ENCODE measurements at regions not wholly inside any gene's neighbourhood (a gene's known extent, or its start where the extent isn't known, plus 50 kb on each side); places are given as distances from the start of the nearest gene placed in this dataset.
A peak's percentile ranks its signal among the peaks of the same experiment; 100 is the strongest.

GRCh38 chr7:26029911-26030310, 122.1 kb upstream of the NFE2L3 start:
- no peak for DNase-seq

GRCh38 chr7:26034391-26034790, 117.6 kb upstream of the NFE2L3 start:
- DNase-seq = no peak

- no peak for DNase-seq
These were observed 116.4 kb upstream of the NFE2L3 start for GRCh38 chr7:26035552-26035951.

GRCh38 chr7:26036092-26036491, 115.9 kb upstream of the NFE2L3 start:
- DNase-seq = no peak

DNA sequence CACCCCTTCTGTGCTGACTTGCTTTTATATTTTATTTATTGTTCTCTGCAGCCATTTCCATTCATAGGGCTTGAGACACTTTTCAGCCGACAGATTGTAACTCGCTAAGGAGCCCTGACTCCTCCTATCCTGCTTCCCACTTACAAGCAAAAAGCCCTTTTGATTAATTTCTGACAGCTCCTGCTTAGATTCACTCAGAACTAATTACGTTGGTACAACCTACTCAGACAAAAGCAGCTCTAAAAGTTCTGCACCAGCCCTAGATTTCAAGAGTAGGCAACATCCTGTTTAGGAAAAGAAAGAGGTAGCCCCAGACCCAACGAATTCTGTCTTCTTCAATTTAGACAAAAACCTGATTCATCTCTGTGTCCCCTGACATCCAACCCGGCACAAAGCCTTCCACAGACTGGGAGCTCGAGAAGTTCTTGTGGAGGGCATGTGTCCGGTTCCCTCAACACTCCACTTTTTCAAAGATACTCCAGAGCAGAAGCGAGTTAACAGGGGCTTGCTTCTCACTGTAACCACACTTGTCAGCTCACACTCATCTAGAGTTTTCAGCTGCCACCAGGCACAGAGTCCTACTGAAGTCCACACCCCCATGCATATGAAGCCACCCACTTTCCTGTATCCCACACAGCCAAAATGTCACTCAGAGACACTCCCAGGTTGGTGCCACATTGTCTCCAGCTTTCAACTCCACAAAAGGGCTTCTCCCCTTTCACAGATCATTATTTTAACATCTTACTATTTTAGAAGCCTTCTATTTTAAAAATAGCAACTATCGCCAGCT, 113.6 kb upstream of the NFE2L3 start:
- DNase-seq = no peak

DNA sequence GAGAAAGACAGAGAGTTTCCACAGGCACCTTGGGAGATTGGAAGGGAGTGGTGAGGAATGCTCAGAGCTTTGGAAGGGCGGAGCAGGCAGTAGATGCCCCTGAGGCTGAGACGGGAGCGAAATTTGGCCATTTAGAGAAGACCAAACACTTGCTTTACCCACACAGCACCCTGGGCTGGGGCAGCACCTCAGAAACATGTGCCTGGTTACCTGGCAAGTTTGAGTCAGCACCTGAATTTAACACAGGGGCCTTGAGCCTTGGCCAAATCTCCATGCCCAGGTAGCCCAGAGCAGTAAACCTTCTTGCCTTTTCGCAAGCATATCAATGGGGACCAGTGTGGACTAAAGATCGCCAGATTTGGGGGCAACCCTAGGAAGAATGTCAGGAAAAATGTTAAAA, 111.9 kb upstream of the NFE2L3 start:
- no peak for DNase-seq

DNA sequence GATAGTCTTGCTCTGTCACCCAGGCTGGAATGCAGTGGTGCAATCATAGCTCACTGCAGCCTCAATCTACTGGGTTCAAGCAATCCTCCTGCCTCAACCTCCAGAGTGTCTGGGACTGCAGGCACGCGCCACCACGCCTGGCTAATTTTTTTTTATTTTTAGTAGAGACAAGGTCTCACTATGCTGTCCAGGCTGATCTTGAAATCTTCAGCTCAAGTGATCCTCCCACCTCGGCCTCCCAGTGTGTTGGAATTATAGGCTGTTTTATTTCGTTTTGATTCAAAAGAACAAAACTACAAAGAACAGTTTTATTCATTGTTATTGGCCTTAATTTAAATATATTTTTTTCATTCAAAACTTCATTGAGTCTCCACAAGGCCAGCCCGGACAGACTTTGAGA, 109.8 kb upstream of the NFE2L3 start:
- DNase-seq = no peak

GRCh38 chr7:26043801-26044200, 108.2 kb upstream of the NFE2L3 start:
- DNase-seq = no peak

GRCh38 chr7:26044320-26044719, 107.7 kb upstream of the NFE2L3 start:
- no peak for DNase-seq

DNA sequence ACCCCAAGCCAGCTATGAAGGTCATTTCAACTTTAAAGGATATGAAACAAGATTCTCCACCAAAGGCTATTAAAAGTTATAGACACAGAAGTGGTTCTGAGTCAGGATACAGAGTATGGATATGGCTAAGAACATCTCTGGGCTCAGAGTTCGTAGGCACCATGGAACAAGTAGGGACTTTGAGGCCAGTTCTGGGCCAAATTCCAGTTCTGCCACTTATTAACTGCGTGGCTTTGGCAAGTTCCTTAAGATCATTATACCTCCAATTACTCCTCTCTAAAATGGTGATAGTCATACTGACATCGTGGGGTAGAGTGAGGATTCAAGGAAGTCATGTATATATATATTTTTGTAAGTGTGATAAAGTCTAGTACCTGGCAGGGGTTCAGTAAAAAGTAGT, 105.8 kb upstream of the NFE2L3 start:
- DNase-seq = no peak

DNA sequence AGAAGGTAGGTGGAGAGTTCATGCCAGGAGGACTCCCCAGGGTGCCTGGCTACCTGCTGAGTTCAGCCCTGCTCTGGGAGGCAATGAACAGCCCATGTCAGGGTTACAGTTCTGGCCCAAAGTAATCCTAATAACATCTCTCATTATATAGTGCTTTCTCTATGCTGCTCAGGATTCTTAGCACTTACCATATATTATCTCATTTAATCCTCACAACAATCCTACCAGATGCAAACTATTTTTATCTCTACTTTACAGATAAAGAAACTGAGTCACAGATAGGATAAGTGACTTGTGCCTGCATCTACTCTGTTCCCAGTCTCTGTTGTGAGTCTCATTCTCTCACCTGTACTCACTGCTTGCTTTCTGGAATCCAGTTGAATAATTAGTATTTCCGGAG, 105.1 kb upstream of the NFE2L3 start:
- no peak for DNase-seq

DNA sequence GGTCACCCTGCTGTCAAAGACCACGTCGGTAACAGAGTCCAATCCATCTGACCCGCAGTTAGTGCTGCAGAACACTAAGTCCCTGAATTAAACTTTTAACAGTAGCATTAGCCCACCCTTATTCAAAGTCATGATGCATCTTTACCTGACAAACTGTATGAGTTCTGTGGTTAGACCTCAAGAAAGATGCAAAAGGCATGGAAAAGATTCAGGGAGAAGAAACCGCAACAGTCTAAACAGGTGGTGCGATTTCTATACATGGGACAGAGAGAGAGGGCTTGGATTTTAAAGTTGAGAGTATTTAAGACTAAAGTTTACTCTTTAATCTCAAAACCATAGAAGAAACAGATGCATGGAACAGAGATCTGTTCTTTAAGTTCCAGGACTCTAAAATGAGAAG, 103.3 kb upstream of the NFE2L3 start:
- no peak for DNase-seq

DNA sequence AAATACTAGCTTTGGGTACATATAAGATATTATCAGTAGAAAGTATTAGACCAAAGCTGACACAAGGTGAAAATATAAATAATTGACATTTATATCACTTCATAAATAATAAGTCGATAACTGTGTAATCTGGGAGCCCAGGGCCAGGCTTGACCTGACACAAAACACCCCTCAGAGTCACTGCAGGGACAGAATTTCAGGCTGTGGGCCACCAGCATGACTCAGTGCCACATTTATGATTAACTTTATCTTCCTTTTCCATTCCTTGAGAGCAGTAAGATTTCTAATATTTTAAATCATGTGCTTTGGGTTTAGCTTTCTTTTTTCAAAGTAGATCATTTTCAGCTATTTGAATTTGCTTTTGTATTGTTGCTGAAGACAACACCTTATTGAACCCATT, 102.9 kb upstream of the NFE2L3 start:
- no peak for DNase-seq

GRCh38 chr7:26051021-26051420, 101.0 kb upstream of the NFE2L3 start:
- DNase-seq = no peak

GRCh38 chr7:26052706-26053105, 99.3 kb upstream of the NFE2L3 start:
- DNase-seq = no peak

GRCh38 chr7:26054386-26054785, 97.6 kb upstream of the NFE2L3 start:
- no peak for DNase-seq

DNA sequence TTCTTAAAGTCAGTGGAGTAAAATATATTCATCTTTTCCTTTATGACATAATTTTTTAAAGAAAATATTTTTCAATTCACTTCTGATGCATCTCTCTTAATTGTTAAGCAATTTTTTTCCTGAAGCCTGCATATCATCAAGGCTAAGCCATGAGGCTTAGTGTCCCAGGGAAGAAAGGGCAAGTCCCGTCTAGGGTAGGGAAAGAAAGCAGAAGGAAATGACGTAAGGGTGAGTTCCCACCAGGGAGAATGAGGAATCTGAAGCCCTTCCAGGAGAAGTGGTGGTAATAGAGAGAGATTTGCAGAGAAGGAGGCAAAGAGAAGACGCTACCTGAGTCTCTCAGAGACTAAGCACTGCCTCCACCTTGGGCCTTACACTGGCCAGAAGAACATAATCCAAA, 96.8 kb upstream of the NFE2L3 start:
- no peak for DNase-seq

DNA sequence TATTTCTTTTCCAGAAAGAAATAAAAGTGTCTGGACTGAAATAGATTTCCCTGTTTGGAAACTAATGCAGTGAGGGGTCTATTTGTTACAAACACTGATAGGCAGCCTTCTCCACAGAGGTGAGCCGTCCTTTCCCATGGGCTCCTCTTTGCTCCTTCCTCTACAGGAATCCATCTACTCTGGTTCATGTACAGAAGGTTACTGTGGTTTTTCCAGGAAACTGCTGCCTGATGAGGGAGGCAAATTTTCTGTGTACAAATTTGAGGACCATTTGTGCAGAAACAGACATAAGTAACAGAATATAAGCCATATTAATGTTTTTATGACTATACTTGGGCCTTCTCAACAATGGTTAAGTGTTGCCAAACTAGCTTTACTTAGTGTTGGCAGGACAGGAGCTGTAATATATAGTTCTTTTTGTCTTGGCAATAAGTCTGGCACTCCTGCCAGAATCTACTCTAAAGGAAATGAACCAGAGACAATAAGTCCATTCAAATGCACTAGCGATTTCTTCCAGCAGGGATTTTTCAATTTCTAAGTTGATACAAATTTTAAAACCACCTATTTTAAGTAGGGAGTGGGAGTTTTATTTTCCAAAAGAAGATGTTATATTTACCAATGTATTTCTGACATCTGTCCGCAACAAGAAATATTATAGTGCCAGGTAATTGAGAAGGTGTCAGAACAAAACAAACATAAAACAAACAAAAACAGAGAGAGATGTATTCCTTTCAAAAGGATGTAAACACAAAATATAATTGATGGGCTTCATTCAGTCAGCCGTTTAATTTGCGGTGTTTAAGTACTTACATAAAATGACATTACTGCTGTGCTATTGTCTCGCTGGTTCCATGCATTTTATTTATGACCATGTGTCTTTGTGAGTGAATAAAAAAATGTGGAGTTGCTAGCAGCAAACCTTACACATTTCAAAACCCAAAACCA, 91.0 kb upstream of the NFE2L3 start:
- DNase-seq = no peak

DNA sequence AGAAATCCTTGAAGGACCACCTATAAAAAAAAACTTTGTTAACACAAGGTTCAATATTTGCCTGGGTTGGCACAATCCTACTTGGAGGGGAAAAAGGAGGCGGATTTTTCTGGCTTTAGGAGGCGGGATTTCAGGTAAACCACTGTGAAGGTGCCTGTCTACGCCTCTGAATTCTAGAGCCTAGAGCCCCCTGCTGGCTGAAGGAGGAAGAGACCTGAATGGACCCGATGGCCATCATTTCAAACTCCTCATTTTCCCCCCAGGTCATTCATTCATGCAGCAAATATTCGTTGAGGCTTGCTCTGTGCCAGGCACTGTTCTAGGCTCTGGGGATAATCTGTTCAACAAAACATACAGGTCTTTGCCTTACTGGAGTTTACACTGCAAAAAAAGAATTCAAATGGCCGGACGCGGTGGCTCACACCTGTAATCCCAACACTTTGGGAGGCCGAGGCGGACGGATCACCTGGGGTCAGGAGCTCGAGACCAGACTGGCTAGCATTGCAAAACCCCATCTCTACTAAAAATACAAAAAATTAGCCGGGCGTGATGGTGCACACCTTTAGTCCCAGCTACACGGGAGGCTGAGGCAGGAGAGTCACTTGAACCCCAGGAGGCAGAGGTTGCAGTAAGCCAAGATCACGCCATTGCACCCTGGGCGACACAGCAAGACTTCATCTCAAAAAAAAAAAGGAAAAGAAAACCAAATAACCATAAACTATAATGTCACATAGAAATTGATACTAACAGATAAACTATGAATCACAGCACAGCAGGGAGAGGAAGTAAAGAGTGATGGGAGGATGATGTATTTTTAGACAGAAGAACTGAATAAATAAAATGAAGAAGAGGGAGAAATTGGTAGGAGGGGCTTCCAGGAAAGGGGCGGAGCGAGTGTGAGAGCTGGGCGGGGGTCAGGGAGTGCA, 90.1 kb upstream of the NFE2L3 start:
- DNase-seq = peak; percentile 76

- DNase-seq = no peak
These were observed 86.3 kb upstream of the NFE2L3 start for GRCh38 chr7:26065652-26066051.

GRCh38 chr7:26066736-26067135, 85.3 kb upstream of the NFE2L3 start:
- no peak for DNase-seq

DNA sequence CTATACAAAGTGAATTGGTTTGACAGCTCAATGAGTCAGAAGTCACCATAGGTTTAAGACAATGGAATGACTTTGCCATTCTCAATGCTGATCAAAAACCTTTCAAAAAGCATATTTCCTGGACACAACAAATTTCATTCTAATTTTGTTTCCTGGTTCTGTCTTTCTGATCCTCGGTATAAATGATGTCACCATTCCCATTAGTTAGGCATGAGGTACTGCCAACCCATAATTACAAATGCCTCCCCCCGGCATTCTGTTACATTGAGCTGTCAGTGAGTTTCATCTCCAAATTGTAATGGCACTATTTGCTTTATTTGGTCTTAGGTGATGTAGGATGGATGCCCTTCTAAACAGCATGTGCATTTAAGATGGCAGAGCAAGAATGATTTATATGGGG, 81.7 kb upstream of the NFE2L3 start:
- no peak for DNase-seq

All from CD4-positive, alpha-beta T cell treated with Interleukin-21 for 1 hour (primary cell).